K562 (cell line): ENCODE measurements at regions not wholly inside any gene's neighbourhood (a gene's known extent, or its start where the extent isn't known, plus 50 kb on each side); places are given as distances from the start of the nearest gene placed in this dataset.

Experiments used
- ATAC-seq: fragments of 200-7000 bp; cut with Tn5 transposase; 3 replicates; pipeline ENCODE4 v1.9.1; 2020; ENCODE audit warnings: moderate library complexity
- BruUV-seq: library from RNA; stranded (reverse); fragments of 400-500 nt; replicated peaks from 2 replicates; lab custom pipeline; 2021; lab: Mats Ljungman, UMichigan
- CTCF ChIA-PET: fragments of 300-600 bp; formaldehyde crosslinking; extraction: SDS; loops from one replicate; lab custom pipeline; 2021; ENCODE audit warnings: low intra/inter-chr PET ratio; lab: Yijun Ruan, JAX
- POLR2A ChIA-PET: fragments of 300-600, 350-650 bp; sonication (Branson Sonifier 250); formaldehyde crosslinking; extraction: SDS; loops from one replicate; lab custom pipeline; 2021; ENCODE audit warnings: antibody characterized with exemption, inconsistent platforms; lab: Yijun Ruan, JAX
- DNase-seq, 4 experiments: peaks; one replicate each; pipeline versions ENCODE4 v3.0.0 to v3.0.0-alpha.2; 2011 to 2018; ENCODE audit warnings: low spot score in 3 of 4, mixed read lengths in 3 of 4; ENCODE audit errors: extremely low read depth in 1 of 4
- FAIRE-seq: peaks from 2 replicates; lab custom pipeline; 2011; peaks lifted over from hg19 to GRCh38; lab: Jason Lieb, UNC
- H2AFZ ChIP-seq: 2 replicates; pipeline ENCODE4 v1.6.0; 2011; ENCODE audit warnings: low read depth, low read length, control low read depth, inconsistent platforms
- H3K27ac ChIP-seq: fragments of 200-600 bp; 3 replicates; pipeline ENCODE4 v1.8.0; 2011; ENCODE audit warnings: low read depth, mild to moderate bottlenecking, control low read depth, inconsistent platforms, low read length, moderate library complexity, mixed read lengths; ENCODE audit errors: extremely low read depth
- H3K27me3 ChIP-seq, 2 experiments: fragments of 300-600 bp in 1 of 2; 2 replicates in 1 of 2; 3 replicates in 1 of 2; pipeline versions ENCODE4 v1.6.0 to v1.8.0; 2011; ENCODE audit warnings: inconsistent platforms in 2 of 2, low read length in 2 of 2, mild to moderate bottlenecking in 1 of 2, mixed read lengths in 1 of 2, moderate library complexity in 1 of 2; ENCODE audit not compliant: control insufficient read depth in 2 of 2, insufficient read depth in 2 of 2
- H3K36me3 ChIP-seq: fragments of 300-600 bp; 3 replicates; pipeline ENCODE4 v1.8.0; 2011; ENCODE audit warnings: mild to moderate bottlenecking, low read length, inconsistent platforms; ENCODE audit not compliant: control insufficient read depth, insufficient read depth
- H3K4me1 ChIP-seq, 2 experiments: fragments of 200-600 bp in 1 of 2; replicated peaks in 1 of 2; 2 replicates in 1 of 2; 3 replicates in 1 of 2; pipeline versions ENCODE4 v1.5.1 to v1.8.0; 2011; ENCODE audit warnings: inconsistent platforms in 2 of 2, low read length in 2 of 2, mild to moderate bottlenecking in 1 of 2, mixed read lengths in 1 of 2, moderate library complexity in 1 of 2; ENCODE audit not compliant: control insufficient read depth in 2 of 2, insufficient read depth in 2 of 2
- H3K4me2 ChIP-seq: 2 replicates; pipeline ENCODE4 v1.6.1; 2011; ENCODE audit warnings: low read length, control low read depth, inconsistent platforms, mixed read lengths; ENCODE audit not compliant: insufficient read depth
- H3K4me3 ChIP-seq: fragments of 200-600 bp; sonication (generic), shearing (Covaris generic); 2 replicates; pipeline ENCODE4 v1.5.1; 2016; ENCODE audit warnings: control low read depth, inconsistent platforms
- H3K79me2 ChIP-seq: fragments of 200-600 bp; 3 replicates; pipeline ENCODE4 v1.8.0; 2011; ENCODE audit warnings: low read length, inconsistent platforms; ENCODE audit not compliant: control insufficient read depth, insufficient read depth
- H3K9ac ChIP-seq, 2 experiments: 2 replicates each; pipeline versions ENCODE4 v1.6.0 to v1.6.1; 2011; ENCODE audit warnings: low read depth in 2 of 2, low read length in 2 of 2, control low read depth in 1 of 2, inconsistent platforms in 1 of 2, mild to moderate bottlenecking in 1 of 2, mixed read lengths in 1 of 2; ENCODE audit not compliant: insufficient read depth in 1 of 2
- H3K9me1 ChIP-seq: one replicate; pipeline ENCODE4 v1.6.0; 2011; ENCODE audit warnings: inconsistent platforms, mild to moderate bottlenecking, low read length, moderate library complexity; ENCODE audit not compliant: control insufficient read depth, insufficient read depth
- H3K9me3 ChIP-seq: replicated peaks from 2 replicates; pipeline ENCODE4 v1.5.1; 2011; ENCODE audit warnings: low read depth, low read length, inconsistent platforms; ENCODE audit not compliant: control insufficient read depth, insufficient read depth
- H4K20me1 ChIP-seq: replicated peaks from 2 replicates; pipeline ENCODE4 v1.6.1; 2011; ENCODE audit warnings: low read length, inconsistent platforms, mixed read lengths; ENCODE audit not compliant: control insufficient read depth, insufficient read depth
- ETV1 ChIP-seq: fragments of 450-650 bp; conservative IDR thresholded peaks from 2 replicates; pipeline ENCODE4 v1.6.1; 2016; ENCODE audit warnings: missing genetic modification characterization, control low read depth, low read depth, missing compliant biosample characterization
- GABPA ChIP-seq: fragments of 200-800 bp; sonication (Bioruptor generic); conservative IDR thresholded peaks from 2 replicates; pipeline ENCODE4 v1.6.1; 2016; ENCODE audit warnings: low read depth, missing genetic modification characterization, missing compliant biosample characterization
- NBN ChIP-seq: fragments of 450-650 bp; IDR thresholded peaks from 2 replicates; pipeline ENCODE4 v1.6.1; 2016; ENCODE audit warnings: low read depth, mild to moderate bottlenecking
- NCOA4 ChIP-seq: fragments of 450-650 bp; IDR thresholded peaks from 2 replicates; pipeline ENCODE4 v1.6.1; 2018; ENCODE audit warnings: mild to moderate bottlenecking; ENCODE audit not compliant: partially characterized antibody
- SMARCE1 ChIP-seq: fragments of 450-650 bp; IDR thresholded peaks from 2 replicates; pipeline ENCODE4 v1.7.1; 2016; ENCODE audit warnings: mild to moderate bottlenecking
- U2AF2 ChIP-seq: fragments of 200-400 bp; formaldehyde crosslinking; optimal IDR thresholded peaks from 2 replicates; pipeline ENCODE3; 2017; ENCODE audit warnings: low read depth, mild to moderate bottlenecking, low read length
- ZNF316 ChIP-seq: fragments of 450-650 bp; IDR thresholded peaks from 2 replicates; pipeline ENCODE4 v1.6.1; 2016
- WGBS: fragments of 100-300 bp; shearing (Covaris generic); methylation state at CpG from one replicate; pipeline ENCODE4 v1.1.6; 2016; ENCODE audit warnings: low coverage, mixed read lengths; ENCODE audit not compliant: insufficient coverage; ENCODE audit errors: missing lambda C conversion rate; 5-methylcytosine and 5-hydroxymethylcytosine counted together
- in situ Hi-C: fragments of 300-500 bp; cut with MboI; formaldehyde crosslinking; loops from 4 replicates; pipeline ENCODE4 v1.15.0; 2018; ENCODE audit warnings: inconsistent platforms, mixed read lengths
- intact Hi-C: fragments of 100-400 bp; cut with micrococcal nuclease; formaldehyde crosslinking; loops from 2 replicates; pipeline ENCODE4 v1.14.2; 2022
- TF ChIP-seq, protein P1 (sequence below), 3 experiments: fragments of 200-800 bp in 1 of 3; sonication (Bioruptor generic) in 1 of 3; sonication (generic) in 1 of 3; formaldehyde crosslinking in 1 of 3; IDR thresholded peaks; 2 replicates each; pipeline versions ENCODE4 v1.6.1 to v1.8.0; 2016 to 2022; ENCODE audit warnings: mild to moderate bottlenecking in 2 of 3, missing compliant biosample characterization in 2 of 3, missing genetic modification characterization in 2 of 3, missing genetic modification reagents in 1 of 3
- TF ChIP-seq, protein P2 (sequence below): fragments of 250-450 bp; sonication (Bioruptor Pico); IDR thresholded peaks from 2 replicates; pipeline ENCODE4 v1.4.0; 2020; ENCODE audit warnings: mild to moderate bottlenecking, moderate library complexity, borderline replicate concordance
- TF ChIP-seq, protein P3 (sequence below), 2 experiments: fragments of 450-650 bp; IDR thresholded peaks; 2 replicates each; pipeline ENCODE4 v1.6.1; 2018; ENCODE audit warnings: mild to moderate bottlenecking in 2 of 2, low read depth in 1 of 2; ENCODE audit not compliant: partially characterized antibody in 2 of 2

DNA sequence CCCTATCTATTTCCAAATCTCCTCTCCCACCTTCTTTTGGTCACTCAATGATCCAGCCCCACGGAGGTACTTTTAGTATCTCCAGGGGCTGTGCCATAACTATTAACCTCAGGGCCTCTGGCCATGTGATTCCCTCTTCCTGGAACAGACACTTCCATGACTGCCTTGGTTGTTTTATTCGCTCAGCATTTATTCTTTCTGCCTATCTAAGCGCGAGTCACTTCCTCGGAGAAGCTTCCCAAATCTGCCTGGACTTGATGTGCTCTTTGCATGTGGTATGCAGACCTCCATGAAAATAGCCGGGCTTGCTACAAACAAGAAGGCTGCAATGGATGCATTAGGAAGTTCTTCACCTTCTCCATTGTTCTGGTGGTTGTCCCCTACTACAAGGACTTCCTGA lies 939.0 kb upstream of the TMEM132C start (continued):
- TF ChIP-seq, protein P1, sequence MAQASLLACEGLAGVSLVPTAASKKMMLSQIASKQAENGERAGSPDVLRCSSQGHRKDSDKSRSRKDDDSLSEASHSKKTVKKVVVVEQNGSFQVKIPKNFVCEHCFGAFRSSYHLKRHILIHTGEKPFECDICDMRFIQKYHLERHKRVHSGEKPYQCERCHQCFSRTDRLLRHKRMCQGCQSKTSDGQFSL (CRISPR knock-in tag; IDR thresholded peaks at IDR 0.05): no peak
- TF ChIP-seq, protein P1 (tag; IDR thresholded peaks at IDR 0.05): no peak
- TF ChIP-seq, protein P2, sequence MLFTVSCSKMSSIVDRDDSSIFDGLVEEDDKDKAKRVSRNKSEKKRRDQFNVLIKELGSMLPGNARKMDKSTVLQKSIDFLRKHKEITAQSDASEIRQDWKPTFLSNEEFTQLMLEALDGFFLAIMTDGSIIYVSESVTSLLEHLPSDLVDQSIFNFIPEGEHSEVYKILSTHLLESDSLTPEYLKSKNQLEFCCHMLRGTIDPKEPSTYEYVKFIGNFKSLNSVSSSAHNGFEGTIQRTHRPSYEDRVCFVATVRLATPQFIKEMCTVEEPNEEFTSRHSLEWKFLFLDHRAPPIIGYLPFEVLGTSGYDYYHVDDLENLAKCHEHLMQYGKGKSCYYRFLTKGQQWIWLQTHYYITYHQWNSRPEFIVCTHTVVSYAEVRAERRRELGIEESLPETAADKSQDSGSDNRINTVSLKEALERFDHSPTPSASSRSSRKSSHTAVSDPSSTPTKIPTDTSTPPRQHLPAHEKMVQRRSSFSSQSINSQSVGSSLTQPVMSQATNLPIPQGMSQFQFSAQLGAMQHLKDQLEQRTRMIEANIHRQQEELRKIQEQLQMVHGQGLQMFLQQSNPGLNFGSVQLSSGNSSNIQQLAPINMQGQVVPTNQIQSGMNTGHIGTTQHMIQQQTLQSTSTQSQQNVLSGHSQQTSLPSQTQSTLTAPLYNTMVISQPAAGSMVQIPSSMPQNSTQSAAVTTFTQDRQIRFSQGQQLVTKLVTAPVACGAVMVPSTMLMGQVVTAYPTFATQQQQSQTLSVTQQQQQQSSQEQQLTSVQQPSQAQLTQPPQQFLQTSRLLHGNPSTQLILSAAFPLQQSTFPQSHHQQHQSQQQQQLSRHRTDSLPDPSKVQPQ: no peak
- TF ChIP-seq ZNF316: no peak
- no peak for TF ChIP-seq U2AF2
- TF ChIP-seq NCOA4: no peak
- TF ChIP-seq SMARCE1: no peak

DNA sequence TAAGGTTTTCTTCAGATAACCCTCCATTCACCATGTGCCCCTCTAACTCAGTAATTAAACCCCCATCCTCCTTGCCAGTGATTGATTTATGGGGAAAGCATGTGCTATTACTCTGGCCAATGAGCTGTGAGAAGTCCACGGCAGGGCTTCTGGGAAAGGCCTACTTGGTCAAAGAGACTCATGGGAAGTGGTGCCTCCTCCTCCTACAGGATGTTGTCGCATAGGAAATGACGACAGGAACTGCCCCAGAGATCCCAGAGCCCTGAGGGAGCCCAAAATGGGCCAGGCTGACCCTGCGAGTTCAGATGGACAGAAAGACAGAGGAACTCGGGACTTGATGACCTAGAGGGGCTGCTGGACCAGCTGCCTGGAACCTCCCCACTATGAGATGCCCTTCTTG lies 938.1 kb upstream of the TMEM132C start:
- Histone ChIP-seq H3K79me2 (no peaks in the 10 kb centered on the region), H3K9me1 (no peaks in the 10 kb centered on the region), H3K27me3 (0 out of 5 replicates have a peak, but pooled peaks cover 0 to 3% of the 10 kb centered on the region in 2 experiments), H4K20me1 (no peaks in the 10 kb centered on the region), H3K4me1 (no peaks in the 10 kb centered on the region), H2AFZ (no peak overlapping the region), H3K36me3 (no peaks in the 10 kb centered on the region), H3K9ac (no peak overlapping the region), H3K9me3 (no peaks in the 10 kb centered on the region), H3K4me2 (no peak overlapping the region), H3K4me3 (no peak overlapping the region), H3K27ac (no peak overlapping the region)
- in situ Hi-C loops (no loop called here), intact Hi-C loops (no loop called here)
- no peak for ATAC-seq
- BruUV-seq: no TSS peak
- CTCF ChIA-PET: no interaction called here
- 2% methylated on average over 5 of the region's 5 CpGs for WGBS
- POLR2A ChIA-PET: no interaction called here
- peak in 1 of 4 experiments; percentile 5 for DNase-seq
- no peak for FAIRE-seq
- TF ChIP-seq NBN: no peak
- TF ChIP-seq GABPA (tag): peak; percentile 46
- peak; percentile 26; the same call in 1 of the 2 replicates for TF ChIP-seq ETV1
- TF ChIP-seq, protein P3, sequence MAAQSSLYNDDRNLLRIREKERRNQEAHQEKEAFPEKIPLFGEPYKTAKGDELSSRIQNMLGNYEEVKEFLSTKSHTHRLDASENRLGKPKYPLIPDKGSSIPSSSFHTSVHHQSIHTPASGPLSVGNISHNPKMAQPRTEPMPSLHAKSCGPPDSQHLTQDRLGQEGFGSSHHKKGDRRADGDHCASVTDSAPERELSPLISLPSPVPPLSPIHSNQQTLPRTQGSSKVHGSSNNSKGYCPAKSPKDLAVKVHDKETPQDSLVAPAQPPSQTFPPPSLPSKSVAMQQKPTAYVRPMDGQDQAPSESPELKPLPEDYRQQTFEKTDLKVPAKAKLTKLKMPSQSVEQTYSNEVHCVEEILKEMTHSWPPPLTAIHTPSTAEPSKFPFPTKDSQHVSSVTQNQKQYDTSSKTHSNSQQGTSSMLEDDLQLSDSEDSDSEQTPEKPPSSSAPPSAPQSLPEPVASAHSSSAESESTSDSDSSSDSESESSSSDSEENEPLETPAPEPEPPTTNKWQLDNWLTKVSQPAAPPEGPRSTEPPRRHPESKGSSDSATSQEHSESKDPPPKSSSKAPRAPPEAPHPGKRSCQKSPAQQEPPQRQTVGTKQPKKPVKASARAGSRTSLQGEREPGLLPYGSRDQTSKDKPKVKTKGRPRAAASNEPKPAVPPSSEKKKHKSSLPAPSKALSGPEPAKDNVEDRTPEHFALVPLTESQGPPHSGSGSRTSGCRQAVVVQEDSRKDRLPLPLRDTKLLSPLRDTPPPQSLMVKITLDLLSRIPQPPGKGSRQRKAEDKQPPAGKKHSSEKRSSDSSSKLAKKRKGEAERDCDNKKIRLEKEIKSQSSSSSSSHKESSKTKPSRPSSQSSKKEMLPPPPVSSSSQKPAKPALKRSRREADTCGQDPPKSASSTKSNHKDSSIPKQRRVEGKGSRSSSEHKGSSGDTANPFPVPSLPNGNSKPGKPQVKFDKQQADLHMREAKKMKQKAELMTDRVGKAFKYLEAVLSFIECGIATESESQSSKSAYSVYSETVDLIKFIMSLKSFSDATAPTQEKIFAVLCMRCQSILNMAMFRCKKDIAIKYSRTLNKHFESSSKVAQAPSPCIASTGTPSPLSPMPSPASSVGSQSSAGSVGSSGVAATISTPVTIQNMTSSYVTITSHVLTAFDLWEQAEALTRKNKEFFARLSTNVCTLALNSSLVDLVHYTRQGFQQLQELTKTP (IDR thresholded peaks at IDR 0.05; ENCODE audit: low read depth in 1 of 2, partially characterized antibody in 2 of 2): peak in 1 of 2 experiments; percentile 26
